Testis (tissue), 2 donors: ENCODE measurements at regions not wholly inside any gene's neighbourhood (a gene's known extent, or its start where the extent isn't known, plus 50 kb on each side); places are given as distances from the start of the nearest gene placed in this dataset.

Source experiments
- POLR2A ChIP-seq: fragments of 450-650 bp; IDR thresholded peaks from one replicate; pipeline ENCODE4 v1.6.1; 2017; ENCODE audit warnings: antibody characterized with exemption, mild to moderate bottlenecking, moderate library complexity
- TF ChIP-seq, protein P1 (sequence below), 3 experiments: fragments of 450-650 bp in 2 of 3; fragments of 200-600 bp in 1 of 3; sonication (generic) in 1 of 3; IDR thresholded peaks; one replicate each; pipeline ENCODE4 v1.5.1; 2016 to 2019; ENCODE audit warnings: antibody characterized with exemption in 3 of 3, mild to moderate bottlenecking in 2 of 3, moderate library complexity in 1 of 3

DNA sequence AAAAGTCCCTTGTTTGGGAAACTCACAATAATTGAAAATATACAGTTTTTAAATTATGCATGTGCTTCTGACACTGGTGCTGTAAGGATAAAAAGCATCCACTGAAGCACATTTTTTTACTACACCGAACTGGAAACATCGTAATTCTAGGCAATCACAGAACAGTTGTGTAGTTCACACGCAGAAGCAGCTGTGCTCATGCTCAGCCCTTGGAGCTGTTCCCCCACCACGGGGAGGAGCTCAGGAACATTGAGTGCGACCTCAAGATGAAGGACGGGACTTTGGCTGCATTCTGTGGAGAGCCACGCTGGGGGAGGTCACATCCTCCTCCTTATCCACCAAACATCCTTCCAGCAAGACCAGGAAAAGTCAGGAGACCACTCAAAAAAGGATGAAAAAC lies 466.3 kb upstream of the CDH4 start:
- TF ChIP-seq, protein P1, sequence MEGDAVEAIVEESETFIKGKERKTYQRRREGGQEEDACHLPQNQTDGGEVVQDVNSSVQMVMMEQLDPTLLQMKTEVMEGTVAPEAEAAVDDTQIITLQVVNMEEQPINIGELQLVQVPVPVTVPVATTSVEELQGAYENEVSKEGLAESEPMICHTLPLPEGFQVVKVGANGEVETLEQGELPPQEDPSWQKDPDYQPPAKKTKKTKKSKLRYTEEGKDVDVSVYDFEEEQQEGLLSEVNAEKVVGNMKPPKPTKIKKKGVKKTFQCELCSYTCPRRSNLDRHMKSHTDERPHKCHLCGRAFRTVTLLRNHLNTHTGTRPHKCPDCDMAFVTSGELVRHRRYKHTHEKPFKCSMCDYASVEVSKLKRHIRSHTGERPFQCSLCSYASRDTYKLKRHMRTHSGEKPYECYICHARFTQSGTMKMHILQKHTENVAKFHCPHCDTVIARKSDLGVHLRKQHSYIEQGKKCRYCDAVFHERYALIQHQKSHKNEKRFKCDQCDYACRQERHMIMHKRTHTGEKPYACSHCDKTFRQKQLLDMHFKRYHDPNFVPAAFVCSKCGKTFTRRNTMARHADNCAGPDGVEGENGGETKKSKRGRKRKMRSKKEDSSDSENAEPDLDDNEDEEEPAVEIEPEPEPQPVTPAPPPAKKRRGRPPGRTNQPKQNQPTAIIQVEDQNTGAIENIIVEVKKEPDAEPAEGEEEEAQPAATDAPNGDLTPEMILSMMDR (IDR thresholded peaks at IDR 0.05), result no peak
- TF ChIP-seq POLR2A, result no peak
